Pancreas (tissue), 10 donors: ENCODE measurements at regions not wholly inside any gene's neighbourhood (a gene's known extent, or its start where the extent isn't known, plus 50 kb on each side); places are given as distances from the start of the nearest gene placed in this dataset.
"Not testable (repeated sequence)": the region's sequence is repeated elsewhere in the genome, so short reads cannot be mapped to it uniquely, and the experiment has no call there.

ENCODE experiments used
- ATAC-seq, 4 donors: fragments of 200-7000 bp; cut with Tn5 transposase; one replicate each; pipeline versions ENCODE4 v1.8.0 to v1.9.1; 2020; ENCODE audit warnings: mild to moderate bottlenecking in 4 of 4, moderate library complexity in 4 of 4
- DNase-seq, 6 donors: peaks; one replicate each; pipeline ENCODE4 v3.0.0-alpha.2; 2020
- FAIRE-seq: peaks from 2 replicates; lab custom pipeline; 2012; peaks lifted over from hg19 to GRCh38; lab: Jason Lieb, UNC
- H3K27ac ChIP-seq, 4 donors: fragments of 200-600 bp; sonication (generic); 1 replicate in 3 of 4; 2 replicates in 1 of 4; pipeline versions ENCODE4 v1.5.0 to v1.8.0; 2020
- H3K27me3 ChIP-seq, 4 donors: fragments of 200-600 bp; one replicate each; pipeline ENCODE4 v1.8.0; 2021
- H3K36me3 ChIP-seq, 3 donors: fragments of 200-600 bp; sonication (generic) in 1 of 3; one replicate each; pipeline versions ENCODE4 v1.5.0 to v1.8.0; 2020 to 2021
- H3K4me1 ChIP-seq, 3 donors: fragments of 200-600 bp; one replicate each; pipeline ENCODE4 v1.8.0; 2021
- H3K4me3 ChIP-seq, 4 donors: fragments of 200-600 bp; sonication (generic) in 2 of 4; one replicate each; pipeline versions ENCODE4 v1.5.0 to v1.8.0; 2020 to 2021
- H3K9me3 ChIP-seq, 4 donors: fragments of 200-600 bp; one replicate each; pipeline ENCODE4 v1.8.0; 2021
- WGBS, 2 donors: extraction: QIAGEN DNeasy Blood & Tissue Kit; methylation state at CpG; one replicate each; pipeline ENCODE4 v1.1.7; 2013; 5-methylcytosine and 5-hydroxymethylcytosine counted together
- intact Hi-C, 3 donors: fragments of 100-400 bp; cut with DNase I; formaldehyde crosslinking; loops; one replicate each; pipeline versions ENCODE4 v1.11.1 to v1.14.2; 2022
- TF ChIP-seq, protein P1 (sequence below), 4 donors: fragments of 200-600 bp; sonication (generic) in 3 of 4; IDR thresholded peaks; one replicate each; pipeline versions ENCODE4 v1.5.0 to v1.8.0; 2021; ENCODE audit warnings: antibody characterized with exemption in 4 of 4
- donor health status: healthy with polysubstance abuse.
- donor health status: DM: no; HTN: no; CAD: no; lungs with moderate emphysema.
- donor health status: DM: no; HTN: no; CAD: no.
- donor health status: control.
- donor health status: control.
- donor health status: Bipolar disorder and iron deficiency.
- donor health status: DM: yes; HTN: yes; CAD: no.
- donor health status: DM: no; HTN: no; CAD: no.
- donor health status: DM: no; HTN: no; CAD: no.
- donor health status: DM: yes; HTN: yes; CAD: no.

DNA sequence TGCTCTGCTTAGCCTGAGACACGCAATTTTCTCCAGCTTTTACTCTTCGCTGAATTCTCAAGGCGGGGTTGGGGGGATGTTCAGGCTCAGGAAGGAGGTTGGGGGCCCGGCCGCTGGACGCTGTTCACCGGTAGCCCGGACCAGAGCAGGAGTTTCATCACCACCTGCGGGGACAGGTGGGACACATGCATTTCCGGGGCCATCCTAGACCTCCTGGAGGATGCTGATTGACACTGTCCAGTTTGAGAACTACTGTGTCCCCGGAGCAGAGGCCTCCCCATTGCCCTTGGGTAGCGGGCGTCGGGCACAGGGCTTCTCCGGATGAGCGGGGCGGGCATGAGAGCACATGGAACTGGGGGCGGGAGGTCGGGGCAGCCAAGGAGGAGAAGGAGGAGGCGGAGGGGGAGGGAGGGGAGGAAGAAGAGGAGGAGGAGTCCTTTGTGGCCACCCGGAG lies 144.0 kb upstream of the GRK3 start:
- 26 to 32% methylated on average over 20 to 21 of the region's 21 CpGs for WGBS, 2 donors
- ATAC-seq (peak in 1 of 4 donors; percentile 7), DNase-seq (no peak), FAIRE-seq (no peak)
- intact Hi-C loops = no loop called here
- H3K4me1 ChIP-seq = peaks cover 0 to 7% (median 0%) of the 10 kb centered on the region in 3 donors
- no peak overlapping the region for H3K27ac ChIP-seq
- H3K27me3 ChIP-seq = peaks cover 0 to 17% (median 0%) of the 10 kb centered on the region in 4 donors
- H3K9me3 ChIP-seq = no peaks in the 10 kb centered on the region
- no peaks in the 10 kb centered on the region for H3K36me3 ChIP-seq
- TF ChIP-seq, protein P1, sequence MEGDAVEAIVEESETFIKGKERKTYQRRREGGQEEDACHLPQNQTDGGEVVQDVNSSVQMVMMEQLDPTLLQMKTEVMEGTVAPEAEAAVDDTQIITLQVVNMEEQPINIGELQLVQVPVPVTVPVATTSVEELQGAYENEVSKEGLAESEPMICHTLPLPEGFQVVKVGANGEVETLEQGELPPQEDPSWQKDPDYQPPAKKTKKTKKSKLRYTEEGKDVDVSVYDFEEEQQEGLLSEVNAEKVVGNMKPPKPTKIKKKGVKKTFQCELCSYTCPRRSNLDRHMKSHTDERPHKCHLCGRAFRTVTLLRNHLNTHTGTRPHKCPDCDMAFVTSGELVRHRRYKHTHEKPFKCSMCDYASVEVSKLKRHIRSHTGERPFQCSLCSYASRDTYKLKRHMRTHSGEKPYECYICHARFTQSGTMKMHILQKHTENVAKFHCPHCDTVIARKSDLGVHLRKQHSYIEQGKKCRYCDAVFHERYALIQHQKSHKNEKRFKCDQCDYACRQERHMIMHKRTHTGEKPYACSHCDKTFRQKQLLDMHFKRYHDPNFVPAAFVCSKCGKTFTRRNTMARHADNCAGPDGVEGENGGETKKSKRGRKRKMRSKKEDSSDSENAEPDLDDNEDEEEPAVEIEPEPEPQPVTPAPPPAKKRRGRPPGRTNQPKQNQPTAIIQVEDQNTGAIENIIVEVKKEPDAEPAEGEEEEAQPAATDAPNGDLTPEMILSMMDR (IDR thresholded peaks at IDR 0.05) = no peak
- H3K4me3 ChIP-seq = peak overlapping the region in 1 of 4 donors; percentile 48

DNA sequence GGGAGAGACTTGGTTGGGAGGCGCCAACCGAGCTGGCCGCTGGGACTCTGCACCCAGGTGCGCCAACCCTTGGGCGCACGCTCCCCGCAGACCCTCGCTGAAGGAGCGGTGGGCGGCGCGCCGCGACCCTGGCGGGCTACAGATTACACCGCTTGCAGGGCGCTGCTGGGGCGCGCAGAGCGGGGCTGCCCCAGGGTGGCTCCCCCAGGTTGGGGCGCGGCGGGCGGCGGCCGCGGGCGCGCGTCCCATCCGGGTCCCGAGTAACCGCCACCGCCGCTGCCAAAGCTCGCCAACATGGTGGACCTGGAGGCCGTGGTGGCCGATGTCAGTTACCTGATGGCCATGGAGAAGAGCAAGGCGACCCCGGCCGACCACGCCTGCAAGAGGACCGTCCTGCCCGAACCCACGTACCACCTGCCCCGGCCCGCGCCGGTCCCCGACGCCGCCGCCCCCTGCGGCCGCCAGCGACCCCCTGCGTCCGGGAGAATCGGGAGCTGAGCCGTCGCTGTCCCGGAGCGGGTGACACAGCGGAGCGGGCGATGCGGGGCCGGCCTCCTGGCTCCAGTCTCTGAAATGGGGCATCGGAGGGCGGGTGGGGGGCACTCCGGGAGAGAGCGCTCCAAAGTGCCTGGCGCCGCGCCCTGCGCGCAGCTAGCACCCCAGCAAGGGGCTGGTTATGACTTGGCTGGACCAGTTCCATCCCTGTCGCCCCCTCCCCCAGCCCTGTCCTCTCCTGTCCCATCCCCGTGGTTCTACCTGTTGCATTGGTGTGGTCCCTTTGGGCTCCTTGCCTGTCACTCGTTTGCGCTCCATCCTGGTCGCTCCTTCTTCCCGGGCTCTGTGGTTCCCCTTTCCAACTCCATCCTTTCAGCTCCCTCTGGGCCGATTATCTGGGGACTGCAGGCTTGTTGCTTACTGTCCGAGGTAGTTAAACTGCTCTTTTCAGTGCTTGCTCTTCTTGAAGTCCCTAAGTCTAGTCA lies 143.3 kb upstream of the GRK3 start:
- ATAC-seq (peak in 3 of 4 donors; percentile 33 to 56 (median 35)), FAIRE-seq (no peak), DNase-seq (no peak)
- Histone ChIP-seq H3K4me1 (peaks cover 0 to 7% (median 0%) of the 10 kb centered on the region in 3 donors), H3K4me3 (peak overlapping the region in 2 of 4 donors; percentile 21 to 48), H3K9me3 (no peaks in the 10 kb centered on the region), H3K27ac (no peak overlapping the region), H3K27me3 (peaks cover 0 to 17% (median 0%) of the 10 kb centered on the region in 4 donors), H3K36me3 (no peaks in the 10 kb centered on the region)
- TF ChIP-seq, protein P1 (IDR thresholded peaks at IDR 0.05) = no peak
- intact Hi-C loops = no loop called here
- 2 to 4% methylated on average over 61 to 85 of the region's 85 CpGs for WGBS, 2 donors

DNA sequence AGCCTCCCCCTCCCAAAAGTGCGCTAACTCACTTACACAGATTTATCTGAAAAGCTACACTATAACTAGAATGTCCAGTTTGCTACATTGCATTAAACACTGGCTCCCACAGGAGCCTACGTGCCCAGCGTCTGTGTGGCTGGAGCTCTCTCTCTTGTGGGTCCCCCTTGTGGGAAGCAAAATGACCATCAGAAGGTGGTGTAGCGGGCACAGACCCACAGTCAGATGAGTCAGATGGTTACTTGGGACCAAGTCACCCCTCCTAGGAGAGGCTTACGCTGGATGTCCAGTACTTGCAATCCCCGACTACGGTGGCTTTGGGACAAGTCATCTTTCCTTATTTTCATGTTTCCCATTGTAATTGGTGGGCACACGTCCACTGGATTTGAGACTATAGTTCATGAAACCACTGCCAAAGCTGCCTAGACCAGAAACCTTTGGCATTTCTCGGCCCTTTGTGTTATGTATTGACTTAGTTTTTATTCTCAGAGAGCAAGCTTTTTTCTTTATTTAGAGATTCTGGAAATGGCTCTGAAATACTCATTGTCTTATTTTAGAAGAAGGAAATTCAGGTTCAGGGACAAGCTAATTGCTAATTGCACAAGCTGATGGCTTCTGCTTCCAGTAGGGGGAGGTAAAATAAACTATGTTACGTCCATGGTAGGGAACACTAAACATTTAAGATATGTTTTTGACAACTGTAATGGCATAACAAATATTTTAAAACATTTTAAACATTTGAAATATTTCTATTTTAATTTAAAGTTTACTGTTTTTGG lies 137.8 kb upstream of the GRK3 start:
- TF ChIP-seq, protein P1 (IDR thresholded peaks at IDR 0.05) = peak in 1 of 4 donors; percentile 10
- DNase-seq, intact Hi-C loops, H3K36me3 ChIP-seq, H3K4me3 ChIP-seq, H3K9me3 ChIP-seq, H3K27ac ChIP-seq, H3K4me1 ChIP-seq: not testable (repeated sequence)
- peak; percentile 56 for FAIRE-seq
- H3K27me3 ChIP-seq = peaks cover 0 to 11% (median 0%) of the 10 kb centered on the region in 4 donors
- WGBS, 2 donors = 70 to 74% methylated on average over 9 to 10 of the region's 10 CpGs
- ATAC-seq = peak in 1 of 4 donors; percentile 38

DNA sequence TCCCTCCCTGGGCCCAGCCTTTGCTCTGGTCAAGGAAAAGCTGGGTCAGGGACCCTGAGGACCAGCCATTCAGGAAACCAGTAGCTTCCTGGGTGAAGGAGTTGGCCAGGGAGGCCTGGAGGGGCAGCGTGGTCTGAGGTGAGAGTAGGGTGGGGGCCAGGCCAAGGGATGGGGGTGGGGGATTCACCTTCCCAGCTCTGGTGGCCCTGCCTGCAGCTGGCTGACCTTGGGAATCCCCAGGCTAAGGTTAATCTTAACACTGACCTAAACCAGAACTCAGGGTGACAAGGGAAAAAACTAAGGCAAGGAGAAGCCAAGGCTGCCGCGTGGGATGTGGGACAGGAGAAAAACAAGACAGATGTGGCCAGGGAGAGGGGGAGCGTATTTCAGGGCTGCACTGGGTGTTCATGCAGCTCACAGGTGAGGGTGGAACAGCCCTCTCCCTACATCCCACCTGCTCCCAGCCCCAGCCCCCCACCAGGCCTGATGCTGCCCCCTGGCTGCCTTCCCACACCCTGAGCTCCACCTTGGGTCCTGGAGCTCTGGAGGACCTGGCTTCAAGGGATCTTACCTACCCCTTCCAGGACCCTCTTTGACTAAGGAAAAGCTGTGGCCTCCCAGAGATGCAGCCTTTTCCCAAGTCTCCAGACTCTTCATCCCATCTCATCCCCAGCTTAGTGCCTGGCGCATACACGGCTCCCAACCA lies 132.7 kb upstream of the GRK3 start:
- H3K9me3 ChIP-seq, H3K4me1 ChIP-seq, intact Hi-C loops, H3K27me3 ChIP-seq, ATAC-seq, FAIRE-seq, H3K36me3 ChIP-seq, DNase-seq, H3K27ac ChIP-seq, H3K4me3 ChIP-seq: not testable (repeated sequence)
- WGBS, 2 donors = 87 to 95% methylated on average over 3 to 4 of the region's 6 CpGs

DNA sequence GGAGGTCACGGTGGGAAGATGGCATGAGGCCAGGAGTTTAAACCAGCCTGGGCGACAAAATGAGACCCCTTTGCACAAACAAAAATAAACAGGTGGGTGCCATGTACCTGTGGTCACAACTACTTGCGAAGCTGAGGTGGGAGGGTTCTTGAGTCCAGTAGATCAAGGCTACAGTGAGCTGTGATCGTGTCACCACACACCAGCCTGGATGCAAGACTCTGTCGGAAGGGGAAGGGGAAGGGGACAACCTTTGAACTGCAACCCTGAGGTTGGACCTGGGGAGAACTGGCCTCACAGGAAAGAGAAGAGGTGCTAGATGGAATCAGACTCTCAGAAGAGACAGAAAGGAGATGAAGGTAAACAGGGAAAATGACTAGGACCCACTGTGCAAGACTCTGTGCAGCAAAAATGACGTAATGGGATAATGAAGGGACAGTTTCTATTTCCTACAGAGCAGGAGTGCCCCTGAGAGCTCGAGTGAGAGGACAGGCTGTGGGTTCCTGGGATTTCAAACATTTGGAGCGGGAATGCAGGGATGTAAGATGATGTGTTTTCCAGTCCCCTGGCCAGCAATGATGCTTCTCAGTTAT lies 131.0 kb upstream of the GRK3 start:
- H3K4me3 ChIP-seq, H3K36me3 ChIP-seq, H3K9me3 ChIP-seq, H3K27ac ChIP-seq, intact Hi-C loops, DNase-seq, ATAC-seq, FAIRE-seq, H3K27me3 ChIP-seq, H3K4me1 ChIP-seq: not testable (repeated sequence)
- WGBS, 2 donors = 47 to 63% methylated on average over 8 of the region's 8 CpGs
